PFSK-1 (cell line): ENCODE measurements at regions not wholly inside any gene's neighbourhood (a gene's known extent, or its start where the extent isn't known, plus 50 kb on each side); places are given as distances from the start of the nearest gene placed in this dataset.

Source experiments
- FOXP2 ChIP-seq: optimal IDR thresholded peaks from 2 replicates; pipeline ENCODE3; 2011; ENCODE audit warnings: borderline replicate concordance, control low read depth, inconsistent platforms; ENCODE audit not compliant: insufficient read depth; ENCODE audit errors: extremely low read length, extremely low read depth
- POLR2AphosphoS5 ChIP-seq: IDR thresholded peaks from 2 replicates; pipeline ENCODE4 v1.6.1; 2012; ENCODE audit warnings: low read depth, mild to moderate bottlenecking, control low read depth, low read length, moderate library complexity
- REST ChIP-seq, 2 experiments: IDR thresholded peaks; 2 replicates each; pipeline versions ENCODE4 v1.6.1 to v1.8.0; 2011 to 2012; ENCODE audit warnings: low read depth in 2 of 2, low read length in 2 of 2, control low read depth in 1 of 2, inconsistent platforms in 1 of 2, mild to moderate bottlenecking in 1 of 2, moderate library complexity in 1 of 2; ENCODE audit not compliant: insufficient read depth in 1 of 2
- SIN3A ChIP-seq: IDR thresholded peaks from 2 replicates; pipeline ENCODE4 v1.6.1; 2012; ENCODE audit warnings: mild to moderate bottlenecking, low read length, moderate library complexity, borderline replicate concordance; ENCODE audit not compliant: insufficient read depth
- TAF1 ChIP-seq: IDR thresholded peaks from 2 replicates; pipeline ENCODE4 v1.6.1; 2012; ENCODE audit warnings: low read length, control low read depth, borderline replicate concordance; ENCODE audit not compliant: insufficient read depth

GRCh38 chr2:81692566-81692965 is 1388.0 kb upstream of the LRRTM1 start:
- TF ChIP-seq POLR2AphosphoS5 (no peak), REST (IDR thresholded peaks at IDR 0.05; ENCODE audit: insufficient read depth in 1 of 2, low read depth in 2 of 2, low read length in 2 of 2) (no peak), SIN3A (no peak), TAF1 (no peak), FOXP2 (no peak)
